ENCODE measurements at regions not wholly inside any gene's neighbourhood (a gene's known extent, or its start where the extent isn't known, plus 50 kb on each side); places are given as distances from the start of the nearest gene placed in this dataset.

DNA sequence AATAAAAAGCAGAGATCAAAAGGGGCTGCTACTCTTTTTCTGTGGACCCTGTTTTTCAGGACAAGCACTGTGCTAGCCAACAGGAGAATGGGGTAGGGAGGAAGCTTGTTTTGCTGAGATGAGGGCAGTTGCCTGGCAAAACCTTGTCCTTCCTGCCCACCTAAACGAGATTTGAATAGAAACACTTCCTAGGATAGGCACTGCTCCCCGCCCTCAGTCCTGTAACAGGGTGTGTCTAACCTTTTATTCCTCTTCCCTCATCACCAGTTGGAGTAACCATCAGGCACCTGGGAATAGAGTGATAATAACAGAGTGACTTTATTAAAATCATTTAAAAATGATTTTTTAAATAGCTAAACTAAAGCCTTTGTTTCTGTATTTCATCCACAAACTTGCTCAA, 368.8 kb downstream of the LNPK start:
- TF ChIP-seq, protein P1, sequence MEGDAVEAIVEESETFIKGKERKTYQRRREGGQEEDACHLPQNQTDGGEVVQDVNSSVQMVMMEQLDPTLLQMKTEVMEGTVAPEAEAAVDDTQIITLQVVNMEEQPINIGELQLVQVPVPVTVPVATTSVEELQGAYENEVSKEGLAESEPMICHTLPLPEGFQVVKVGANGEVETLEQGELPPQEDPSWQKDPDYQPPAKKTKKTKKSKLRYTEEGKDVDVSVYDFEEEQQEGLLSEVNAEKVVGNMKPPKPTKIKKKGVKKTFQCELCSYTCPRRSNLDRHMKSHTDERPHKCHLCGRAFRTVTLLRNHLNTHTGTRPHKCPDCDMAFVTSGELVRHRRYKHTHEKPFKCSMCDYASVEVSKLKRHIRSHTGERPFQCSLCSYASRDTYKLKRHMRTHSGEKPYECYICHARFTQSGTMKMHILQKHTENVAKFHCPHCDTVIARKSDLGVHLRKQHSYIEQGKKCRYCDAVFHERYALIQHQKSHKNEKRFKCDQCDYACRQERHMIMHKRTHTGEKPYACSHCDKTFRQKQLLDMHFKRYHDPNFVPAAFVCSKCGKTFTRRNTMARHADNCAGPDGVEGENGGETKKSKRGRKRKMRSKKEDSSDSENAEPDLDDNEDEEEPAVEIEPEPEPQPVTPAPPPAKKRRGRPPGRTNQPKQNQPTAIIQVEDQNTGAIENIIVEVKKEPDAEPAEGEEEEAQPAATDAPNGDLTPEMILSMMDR (IDR thresholded peaks at IDR 0.05; ENCODE audit: unreplicated experiment), result no peak
- no TSS peak for BruUV-seq (replicated peaks)
- H3K9me3 Mint-ChIP-seq (ENCODE audit: low read depth, unreplicated experiment), result peaks cover 2% of the 10 kb centered on the region
- intact Hi-C loops (cut with micrococcal nuclease; ENCODE audit: unreplicated experiment), result no loop called here
- CTCF ChIA-PET, result no interaction called here
- no peaks in the 10 kb centered on the region for H3K4me1 Mint-ChIP-seq (ENCODE audit: low read depth, unreplicated experiment)
- no peaks in the 10 kb centered on the region for H3K27me3 Mint-ChIP-seq (ENCODE audit: unreplicated experiment)
- DNase-seq, result no peak
- no peak overlapping the region for H3K27ac Mint-ChIP-seq (ENCODE audit: unreplicated experiment)
- H3K36me3 Mint-ChIP-seq (ENCODE audit: insufficient read depth, unreplicated experiment), result no peaks in the 10 kb centered on the region
- H3K4me3 Mint-ChIP-seq (ENCODE audit: low read depth, unreplicated experiment), result no peak overlapping the region

DNA sequence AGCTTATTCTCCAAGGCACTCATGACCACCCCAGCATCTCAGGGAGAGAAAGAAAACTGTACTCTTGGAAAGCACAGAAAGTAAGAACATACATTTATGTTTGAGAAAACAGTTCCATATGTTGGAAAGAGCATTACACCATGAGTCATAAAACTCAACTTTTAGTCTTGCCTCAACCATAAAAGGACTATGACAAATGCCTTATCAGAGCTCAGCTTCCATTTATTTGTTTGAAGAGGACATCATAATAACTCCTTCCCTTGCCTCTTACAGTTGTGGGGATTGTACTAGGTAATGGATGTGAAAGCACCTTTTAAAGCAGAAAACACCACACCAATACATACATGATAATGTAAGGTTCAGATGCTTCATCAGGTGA, 370.8 kb downstream of the LNPK start:
- BruUV-seq (replicated peaks), result no TSS peak
- intact Hi-C loops (cut with micrococcal nuclease; ENCODE audit: unreplicated experiment), result no loop called here
- Mint-ChIP-seq H3K4me3 (ENCODE audit: low read depth, unreplicated experiment) (no peak overlapping the region), H3K9me3 (ENCODE audit: low read depth, unreplicated experiment) (peaks cover 2% of the 10 kb centered on the region), H3K27me3 (ENCODE audit: unreplicated experiment) (no peaks in the 10 kb centered on the region), H3K27ac (ENCODE audit: unreplicated experiment) (no peak overlapping the region), H3K36me3 (ENCODE audit: insufficient read depth, unreplicated experiment) (no peaks in the 10 kb centered on the region), H3K4me1 (ENCODE audit: low read depth, unreplicated experiment) (no peaks in the 10 kb centered on the region)
- CTCF ChIA-PET, result interaction anchor here (0.6 kb wide), 1 partner anchor 788 kb away, joined by 5 read pairs; no protein-coding TSS in a partner anchor
- DNase-seq, result no peak
- TF ChIP-seq, protein P1 (IDR thresholded peaks at IDR 0.05; ENCODE audit: unreplicated experiment), result no peak

DNA sequence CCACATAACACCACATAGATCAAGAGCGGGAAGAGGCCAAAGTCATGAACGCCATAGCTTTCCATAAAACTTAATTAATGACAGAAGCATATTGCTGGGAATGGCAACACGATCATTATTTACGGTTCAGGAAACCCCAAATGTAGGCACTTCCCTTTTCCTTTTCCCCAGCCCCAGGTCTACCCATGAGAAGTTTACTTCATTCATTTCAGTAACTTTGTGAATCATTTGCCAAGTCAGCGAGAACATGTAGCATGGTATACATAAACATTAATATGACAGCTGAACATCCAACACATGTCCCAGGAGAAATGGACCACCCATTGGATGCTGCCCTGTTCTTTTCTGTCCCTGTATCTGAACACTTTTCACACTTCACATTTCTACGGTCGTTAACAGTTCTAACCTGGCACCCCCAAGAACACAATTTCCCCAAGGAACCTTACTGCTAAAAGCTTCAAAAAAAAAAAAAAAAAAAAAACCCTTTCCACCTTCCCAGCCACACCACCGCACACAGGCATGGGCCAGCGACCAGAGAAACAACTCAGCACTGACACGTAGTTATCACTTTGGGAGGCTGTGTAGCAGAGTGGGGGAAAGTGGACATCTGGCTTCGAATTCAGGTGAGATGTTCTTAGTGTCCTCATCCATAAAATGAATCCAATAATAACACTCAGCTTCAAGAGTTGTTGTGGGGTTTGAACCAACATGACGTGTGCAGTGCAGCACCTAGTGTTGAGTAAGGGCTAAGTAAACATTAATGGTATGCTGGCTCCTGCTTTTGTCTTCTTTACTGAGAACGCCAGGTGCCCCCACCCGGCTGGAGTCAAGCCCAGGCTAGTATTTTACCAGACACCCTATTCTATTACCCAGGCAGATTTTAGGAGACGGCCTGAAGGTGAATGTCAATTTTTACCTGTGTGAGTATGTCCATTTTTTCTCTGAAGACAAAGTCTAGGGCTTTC, 371.5 kb downstream of the LNPK start:
- no peaks in the 10 kb centered on the region for H3K27me3 Mint-ChIP-seq (ENCODE audit: unreplicated experiment)

DNA sequence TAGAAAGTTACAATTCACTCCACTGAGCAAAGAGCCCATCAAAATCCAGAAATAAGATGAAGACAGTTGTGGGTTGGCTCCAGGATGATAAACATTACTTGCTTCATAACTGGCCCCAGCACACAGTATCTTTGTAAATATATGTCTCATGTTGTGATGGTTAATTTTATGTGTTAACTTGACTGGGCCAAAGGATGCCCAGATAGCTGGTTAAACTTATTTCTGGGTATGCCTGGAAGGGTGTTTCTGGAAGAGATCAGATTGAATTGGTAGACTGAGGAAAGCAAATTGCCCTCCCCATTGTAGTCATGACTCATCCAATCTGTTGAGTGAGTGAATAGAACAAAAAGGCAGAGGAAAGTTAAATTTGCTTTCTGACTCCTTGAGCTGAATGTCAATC, 373.8 kb downstream of the LNPK start:
- no TSS peak for BruUV-seq (replicated peaks)
- Mint-ChIP-seq H3K27me3 (ENCODE audit: unreplicated experiment) (no peaks in the 10 kb centered on the region), H3K4me1 (ENCODE audit: low read depth, unreplicated experiment) (no peaks in the 10 kb centered on the region), H3K4me3 (ENCODE audit: low read depth, unreplicated experiment) (no peak overlapping the region), H3K36me3 (ENCODE audit: insufficient read depth, unreplicated experiment) (no peaks in the 10 kb centered on the region), H3K9me3 (ENCODE audit: low read depth, unreplicated experiment) (peaks cover 2% of the 10 kb centered on the region), H3K27ac (ENCODE audit: unreplicated experiment) (no peak overlapping the region)
- TF ChIP-seq, protein P1 (IDR thresholded peaks at IDR 0.05; ENCODE audit: unreplicated experiment), result no peak
- DNase-seq, result no peak
- CTCF ChIA-PET, result no interaction called here
- intact Hi-C loops (cut with micrococcal nuclease; ENCODE audit: unreplicated experiment), result no loop called here

More for the DNA sequence above, 371.5 kb downstream of the LNPK start:
- Mint-ChIP-seq H3K4me1 (ENCODE audit: low read depth, unreplicated experiment) (no peaks in the 10 kb centered on the region), H3K9me3 (ENCODE audit: low read depth, unreplicated experiment) (peaks cover 2% of the 10 kb centered on the region), H3K27ac (ENCODE audit: unreplicated experiment) (no peak overlapping the region), H3K36me3 (ENCODE audit: insufficient read depth, unreplicated experiment) (no peaks in the 10 kb centered on the region), H3K4me3 (ENCODE audit: low read depth, unreplicated experiment) (no peak overlapping the region)
- DNase-seq, result no peak
- CTCF ChIA-PET, result interaction anchor here (0.6 kb wide), 2 partner anchors 152 to 787 kb away, joined by 5 to 8 read pairs; no protein-coding TSS in a partner anchor
- intact Hi-C loops (cut with micrococcal nuclease; ENCODE audit: unreplicated experiment), result no loop called here
- TF ChIP-seq, protein P1 (IDR thresholded peaks at IDR 0.05; ENCODE audit: unreplicated experiment), result no peak
- BruUV-seq (replicated peaks), result no TSS peak
